WERI-Rb-1 (cell line): ENCODE measurements at regions not wholly inside any gene's neighbourhood (a gene's known extent, or its start where the extent isn't known, plus 50 kb on each side); places are given as distances from the start of the nearest gene placed in this dataset.

Source experiments
- DNase-seq: peaks from one replicate; pipeline ENCODE4 v3.0.0-alpha.2; 2020
- H3K27ac ChIP-seq: fragments of 250-450 bp; sonication (Bioruptor Pico); 2 replicates; pipeline ENCODE4 v1.5.1; 2020; ENCODE audit warnings: mild to moderate bottlenecking, moderate library complexity
- H3K27me3 ChIP-seq: fragments of 250-450 bp; sonication (Bioruptor Pico); 2 replicates; pipeline ENCODE4 v1.5.1; 2021; ENCODE audit warnings: mild to moderate bottlenecking, low read depth, moderate library complexity; ENCODE audit not compliant: insufficient read depth, severe bottlenecking
- H3K36me3 ChIP-seq: fragments of 250-450 bp; sonication (Bioruptor Pico); 2 replicates; pipeline ENCODE4 v1.5.1; 2020; ENCODE audit warnings: mild to moderate bottlenecking, moderate library complexity
- H3K4me3 ChIP-seq: 2 replicates; pipeline ENCODE4 v1.5.1; 2011; ENCODE audit warnings: low read depth, mild to moderate bottlenecking, control low read depth, low read length
- H3K9me3 ChIP-seq: fragments of 250-450 bp; sonication (Bioruptor Pico); 2 replicates; pipeline ENCODE4 v1.5.1; 2021; ENCODE audit warnings: mild to moderate bottlenecking, moderate library complexity; ENCODE audit not compliant: severe bottlenecking
- CTCF ChIP-seq: IDR thresholded peaks from 2 replicates; pipeline ENCODE4 v1.5.1; 2011; ENCODE audit warnings: low read depth, mild to moderate bottlenecking, control low read depth, inconsistent platforms, low read length

DNA sequence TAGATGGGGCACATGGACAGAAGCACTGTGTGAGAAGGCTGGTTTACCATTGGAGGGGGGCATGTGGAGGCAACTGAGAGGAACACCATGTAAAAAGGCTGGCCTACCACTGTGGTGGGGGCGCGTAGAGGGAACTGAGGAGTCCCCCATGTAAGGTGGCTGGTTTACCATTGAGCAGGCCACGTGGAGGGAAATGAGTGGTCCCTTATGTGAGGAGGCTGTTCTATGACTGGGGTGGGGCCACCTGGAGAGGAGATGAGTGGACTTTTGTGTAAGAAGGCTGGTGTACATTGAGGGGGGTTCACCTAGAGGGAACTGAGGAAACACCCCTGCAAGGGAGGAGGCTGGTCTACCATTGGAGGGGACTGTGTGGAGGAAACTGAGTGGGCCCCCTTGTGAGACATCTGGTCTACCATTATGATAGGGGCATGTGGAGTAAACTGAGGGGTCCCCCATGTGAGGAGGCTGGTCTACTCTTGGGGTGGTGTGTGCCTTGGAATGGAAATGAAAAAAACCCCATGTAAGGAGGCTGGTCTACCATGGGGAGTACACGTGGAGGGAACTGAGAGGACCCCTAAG is 156.9 kb downstream of the FBLN2 start:
- Histone ChIP-seq H3K27me3 (peaks cover 74% of the 10 kb centered on the region), H3K4me3 (no peak overlapping the region), H3K9me3 (peaks cover 2% of the 10 kb centered on the region), H3K27ac (no peak overlapping the region), H3K36me3 (no peaks in the 10 kb centered on the region)
- no peak for TF ChIP-seq CTCF
- DNase-seq = peak; percentile 1

GRCh38 chr3:13705051-13705450 is 156.1 kb downstream of the FBLN2 start:
- Histone ChIP-seq H3K27ac (no peak overlapping the region), H3K9me3 (peaks cover 2% of the 10 kb centered on the region), H3K27me3 (peaks cover 81% of the 10 kb centered on the region), H3K4me3 (no peak overlapping the region), H3K36me3 (no peaks in the 10 kb centered on the region)
- no peak for TF ChIP-seq CTCF
- no peak for DNase-seq

DNA sequence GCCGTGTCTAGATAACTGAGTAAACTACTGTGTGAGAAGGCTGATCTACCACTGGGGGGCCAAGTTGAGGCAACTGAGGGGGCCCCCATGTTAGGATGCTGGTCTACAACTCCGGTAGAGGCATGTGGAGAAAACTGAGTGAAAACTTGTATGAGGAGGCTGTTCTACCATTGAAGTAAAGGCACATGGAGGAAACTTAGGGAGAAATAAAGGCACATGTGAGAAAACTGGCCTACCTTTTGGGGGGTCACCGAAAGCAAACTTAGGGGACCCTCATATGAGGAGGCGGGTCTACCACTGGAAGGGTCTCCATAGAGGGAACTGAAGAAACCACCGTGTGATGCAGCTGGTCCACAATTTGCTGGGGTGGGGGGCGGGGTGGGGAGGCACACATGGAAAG is 155.2 kb downstream of the FBLN2 start:
- no peaks in the 10 kb centered on the region for H3K36me3 ChIP-seq
- peaks cover 2% of the 10 kb centered on the region for H3K9me3 ChIP-seq
- TF ChIP-seq CTCF = no peak
- no peak overlapping the region for H3K4me3 ChIP-seq
- no peak for DNase-seq
- no peak overlapping the region for H3K27ac ChIP-seq
- peaks cover 86% of the 10 kb centered on the region for H3K27me3 ChIP-seq

GRCh38 chr3:13703071-13703470 is 154.1 kb downstream of the FBLN2 start:
- H3K36me3 ChIP-seq = no peaks in the 10 kb centered on the region
- H3K27me3 ChIP-seq = peaks cover 88% of the 10 kb centered on the region
- peaks cover 2% of the 10 kb centered on the region for H3K9me3 ChIP-seq
- no peak overlapping the region for H3K27ac ChIP-seq
- H3K4me3 ChIP-seq = no peak overlapping the region
- TF ChIP-seq CTCF = no peak
- DNase-seq = no peak

DNA sequence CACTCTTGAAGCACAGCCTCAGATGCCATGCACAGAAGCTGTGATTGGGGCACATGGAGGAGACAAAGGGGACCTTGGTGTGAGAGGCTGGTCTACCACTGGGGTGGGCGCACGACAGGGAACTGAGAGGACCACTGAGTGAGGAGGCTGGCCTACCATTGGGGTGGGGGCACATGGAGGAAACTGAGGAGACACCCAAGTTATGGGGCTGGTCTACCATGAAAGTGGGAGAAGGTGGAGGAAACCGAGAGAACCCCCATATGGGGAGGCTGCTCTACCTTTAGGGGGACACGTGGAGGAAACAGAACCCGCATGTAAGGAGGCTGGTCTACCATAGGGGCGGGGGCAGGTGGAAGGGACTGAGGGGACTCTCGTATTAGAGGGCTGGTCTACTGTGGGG is 153.4 kb downstream of the FBLN2 start:
- DNase-seq = no peak
- H3K27me3 ChIP-seq = peaks cover 89% of the 10 kb centered on the region
- no peak for TF ChIP-seq CTCF
- no peak overlapping the region for H3K27ac ChIP-seq
- no peaks in the 10 kb centered on the region for H3K36me3 ChIP-seq
- H3K4me3 ChIP-seq = no peak overlapping the region
- peaks cover 2% of the 10 kb centered on the region for H3K9me3 ChIP-seq

- H3K36me3 ChIP-seq = no peaks in the 10 kb centered on the region
- H3K27me3 ChIP-seq = peaks cover 93% of the 10 kb centered on the region
- no peak overlapping the region for H3K27ac ChIP-seq
- H3K4me3 ChIP-seq = no peak overlapping the region
- no peak for TF ChIP-seq CTCF
- H3K9me3 ChIP-seq = peaks cover 2% of the 10 kb centered on the region
- DNase-seq = no peak
Measured at GRCh38 chr3:13700889-13701288, 152.0 kb downstream of the FBLN2 start.
